IMR-90 (cell line): ENCODE measurements at regions not wholly inside any gene's neighbourhood (a gene's known extent, or its start where the extent isn't known, plus 50 kb on each side); places are given as distances from the start of the nearest gene placed in this dataset.
A peak's percentile ranks its signal among the peaks of the same experiment; 100 is the strongest.

Source experiments
- ATAC-seq: fragments of 200-7000 bp; cut with Tn5 transposase; 2 replicates; pipeline ENCODE4 v1.9.1; 2020; ENCODE audit warnings: low read depth, mild to moderate bottlenecking, moderate library complexity
- BruUV-seq: library from RNA; stranded (reverse); fragments of 400-500 nt; replicated peaks from 2 replicates; lab custom pipeline; 2021; lab: Mats Ljungman, UMichigan
- CTCF ChIA-PET: fragments of 300-600 bp; formaldehyde crosslinking; extraction: SDS; loops from one replicate; lab custom pipeline; 2021; ENCODE audit warnings: antibody characterized with exemption; lab: Yijun Ruan, JAX
- POLR2A ChIA-PET: fragments of 300-600 bp; sonication (Branson Sonifier 250); formaldehyde crosslinking; loops from one replicate; lab custom pipeline; 2022; ENCODE audit warnings: antibody characterized with exemption; ENCODE audit not compliant: unreplicated experiment; lab: Charles Lee
- DNase-seq: peaks from one replicate; pipeline ENCODE4 v3.0.0; 2013
- H2AFZ ChIP-seq: replicated peaks from 2 replicates; pipeline ENCODE3; 2013; ENCODE audit warnings: low read length, mild to moderate bottlenecking; ENCODE audit not compliant: poor library complexity
- H2AK5ac ChIP-seq: 2 replicates; pipeline ENCODE4 v1.6.1; 2013; ENCODE audit warnings: low read depth, low read length, inconsistent platforms
- H2AK9ac ChIP-seq: replicated peaks from 2 replicates; pipeline ENCODE3; 2013; ENCODE audit warnings: mild to moderate bottlenecking, low read depth, low read length, moderate library complexity; ENCODE audit not compliant: poor library complexity
- H2BK120ac ChIP-seq: 2 replicates; pipeline ENCODE4 v1.6.1; 2013; ENCODE audit warnings: low read depth, low read length, inconsistent platforms
- H2BK15ac ChIP-seq: 3 replicates; pipeline ENCODE4 v1.6.1; 2013; ENCODE audit warnings: low read depth, low read length, inconsistent platforms
- H2BK20ac ChIP-seq: 2 replicates; pipeline ENCODE4 v1.6.1; 2013; ENCODE audit warnings: low read depth, mild to moderate bottlenecking, inconsistent platforms, low read length, moderate library complexity
- H2BK5ac ChIP-seq: 2 replicates; pipeline ENCODE4 v1.6.1; 2013; ENCODE audit warnings: mild to moderate bottlenecking, low read depth, low read length, inconsistent platforms; ENCODE audit not compliant: poor library complexity, severe bottlenecking
- H3K14ac ChIP-seq: replicated peaks from 2 replicates; pipeline ENCODE4 v1.6.1; 2013; ENCODE audit warnings: low read depth, low read length, inconsistent platforms
- H3K18ac ChIP-seq: 2 replicates; pipeline ENCODE4 v1.6.1; 2013; ENCODE audit warnings: low read depth, low read length, control low read depth
- H3K23ac ChIP-seq: 2 replicates; pipeline ENCODE4 v1.6.1; 2013; ENCODE audit warnings: low read depth, low read length, inconsistent platforms
- H3K27ac ChIP-seq: 2 replicates; pipeline ENCODE4 v1.5.1; 2013; ENCODE audit warnings: mild to moderate bottlenecking, control low read depth, low read length; ENCODE audit not compliant: insufficient read depth
- H3K27me3 ChIP-seq: 2 replicates; pipeline ENCODE4 v1.6.1; 2013; ENCODE audit warnings: low read length; ENCODE audit not compliant: control insufficient read depth, insufficient read depth
- H3K36me3 ChIP-seq: 2 replicates; pipeline ENCODE4 v1.6.1; 2013; ENCODE audit warnings: low read length, mixed read lengths; ENCODE audit not compliant: control insufficient read depth, insufficient read depth
- H3K4ac ChIP-seq: 2 replicates; pipeline ENCODE4 v1.6.1; 2013; ENCODE audit warnings: low read depth, low read length, inconsistent platforms
- H3K4me1 ChIP-seq: 2 replicates; pipeline ENCODE4 v1.6.1; 2013; ENCODE audit warnings: low read length, mixed read lengths; ENCODE audit not compliant: control insufficient read depth, insufficient read depth
- H3K4me2 ChIP-seq: 2 replicates; pipeline ENCODE4 v1.6.1; 2013; ENCODE audit warnings: low read depth, mild to moderate bottlenecking, control low read depth, low read length, moderate library complexity
- H3K4me3 ChIP-seq: 2 replicates; pipeline ENCODE4 v1.5.1; 2013; ENCODE audit warnings: low read depth, mild to moderate bottlenecking, control low read depth, low read length, moderate library complexity; ENCODE audit not compliant: insufficient read depth
- H3K56ac ChIP-seq: 2 replicates; pipeline ENCODE4 v1.6.1; 2013; ENCODE audit warnings: low read length, inconsistent platforms; ENCODE audit not compliant: insufficient read depth; ENCODE audit errors: extremely low read depth
- H3K79me1 ChIP-seq, 2 experiments: 2 replicates each; pipeline ENCODE4 v1.6.1; 2013; ENCODE audit warnings: low read length in 2 of 2, inconsistent platforms in 1 of 2, low read depth in 1 of 2
- H3K9ac ChIP-seq: 2 replicates; pipeline ENCODE4 v1.6.1; 2013; ENCODE audit warnings: low read depth, low read length, control low read depth
- H3K9me1 ChIP-seq: 2 replicates; pipeline ENCODE4 v1.6.1; 2013; ENCODE audit warnings: low read length, inconsistent platforms; ENCODE audit not compliant: insufficient read depth
- H3K9me3 ChIP-seq: 2 replicates; pipeline ENCODE4 v1.6.1; 2013; ENCODE audit warnings: low read length; ENCODE audit not compliant: control insufficient read depth, insufficient read depth
- H4K20me1 ChIP-seq: 2 replicates; pipeline ENCODE4 v1.6.1; 2013; ENCODE audit warnings: low read length, inconsistent platforms; ENCODE audit not compliant: insufficient read depth
- H4K5ac ChIP-seq: 2 replicates; pipeline ENCODE4 v1.6.1; 2013; ENCODE audit warnings: mild to moderate bottlenecking, low read depth, low read length, control low read depth
- H4K8ac ChIP-seq, 2 experiments: 2 replicates each; pipeline ENCODE4 v1.6.1; 2013; ENCODE audit warnings: low read depth in 2 of 2, low read length in 2 of 2, control low read depth in 1 of 2, inconsistent platforms in 1 of 2
- H4K91ac ChIP-seq: 2 replicates; pipeline ENCODE4 v1.6.1; 2013; ENCODE audit warnings: low read depth, low read length, inconsistent platforms; ENCODE audit not compliant: insufficient read depth
- BHLHE40 ChIP-seq: fragments of 150-350 bp; IDR thresholded peaks from 2 replicates; pipeline ENCODE4 v1.6.1; 2016; ENCODE audit warnings: mild to moderate bottlenecking, low read depth, low read length
- CEBPB ChIP-seq: IDR thresholded peaks from 2 replicates; pipeline ENCODE4 v1.6.1; 2012; ENCODE audit warnings: low read depth, low read length, improper control_type of control experiment
- WGBS, 2 experiments: methylation state at CpG; one replicate each; pipeline versions ENCODE4 v1.1.5 to v1.1.7; 2013; ENCODE audit warnings: missing lambda C conversion rate in 2 of 2; ENCODE audit not compliant: insufficient read length in 1 of 2; ENCODE audit errors: extremely low coverage in 2 of 2; 5-methylcytosine and 5-hydroxymethylcytosine counted together
- dilution Hi-C: fragments of 300-500 bp; cut with HindIII; formaldehyde crosslinking; loops from one replicate; pipeline ENCODE4 v1.14.3; 2018; ENCODE audit warnings: low sequenced_read_pairs; ENCODE audit not compliant: unreplicated experiment
- in situ Hi-C: fragments of 300-500 bp; cut with MboI; formaldehyde crosslinking; loops from 3 replicates; pipeline ENCODE4 v1.14.3; 2019; ENCODE audit warnings: low sequenced_read_pairs, inconsistent platforms, mixed read lengths
- intact Hi-C: fragments of 100-400 bp; cut with micrococcal nuclease; formaldehyde crosslinking; loops from 2 replicates; pipeline ENCODE4 v1.10.0; 2022

GRCh38 chr11:15663777-15664218 is 549.1 kb downstream of the INSC start:
- ChIA-PET POLR2A (interaction anchor here (0.8 kb wide), 1 partner anchor 42 kb away, joined by 3 read pairs; no protein-coding TSS in a partner anchor), CTCF (interaction anchor here (0.6 kb wide), 1 partner anchor 53 kb away, joined by 3 read pairs; no protein-coding TSS in a partner anchor)
- Histone ChIP-seq H2AK5ac (peak overlapping the region; percentile 47; the same call in 1 of the 2 replicates), H3K27ac (peak overlapping the region; percentile 7; the same call in 1 of the 2 replicates), H2BK15ac (peak overlapping the region; percentile 47; the same call in 1 of the 3 replicates), H3K4me3 (no peak overlapping the region), H3K56ac (0 out of 2 replicates have a peak overlapping the region, but pooled peaks have one; percentile 2), H3K4ac (peak overlapping the region; percentile 51), H4K5ac (no peak overlapping the region), H3K23ac (0 out of 2 replicates have a peak overlapping the region, but pooled peaks have one; percentile 31), H3K18ac (peak overlapping the region; percentile 16), H4K91ac (peak overlapping the region; percentile 68; the same call in 1 of the 2 replicates), H4K8ac (peak overlapping the region in 1 of 2 experiments; percentile 66; a peak in 1 of 4 replicates), H2AFZ (no peak overlapping the region), H3K27me3 (no peaks in the 10 kb centered on the region), H2AK9ac (no peak overlapping the region), H3K9me1 (0 out of 2 replicates have a peak, but pooled peaks cover 10% of the 10 kb centered on the region), H3K14ac (peak overlapping the region; percentile 59), H3K9ac (no peak overlapping the region), H3K79me1 (no peaks in the 10 kb centered on the region), H2BK120ac (peak overlapping the region; percentile 90), H4K20me1 (no peaks in the 10 kb centered on the region), H3K4me1 (peaks cover 7% of the 10 kb centered on the region), H2BK20ac (peak overlapping the region; percentile 57), H3K9me3 (0 out of 2 replicates have a peak, but pooled peaks cover 3% of the 10 kb centered on the region), H2BK5ac (no peak overlapping the region), H3K4me2 (no peak overlapping the region), H3K36me3 (no peaks in the 10 kb centered on the region)
- ATAC-seq (no peak), DNase-seq (no peak)
- WGBS, 2 experiments = no CpG with 5 or more reads among the region's 7 CpGs
- dilution Hi-C loops = no loop called here
- intact Hi-C loops = no loop called here
- no TSS peak for BruUV-seq
- in situ Hi-C loops = no loop called here
- no peak for TF ChIP-seq BHLHE40
- TF ChIP-seq CEBPB = 0 out of 2 replicates have a peak, but pooled peaks have one; percentile 0
